Amniotic epithelial cell (primary cell): ENCODE measurements at regions not wholly inside any gene's neighbourhood (a gene's known extent, or its start where the extent isn't known, plus 50 kb on each side); places are given as distances from the start of the nearest gene placed in this dataset.

Experiments
- DNase-seq: peaks from one replicate; pipeline ENCODE4 v3.0.0-alpha.2; 2010; ENCODE audit warnings: low read depth

DNA sequence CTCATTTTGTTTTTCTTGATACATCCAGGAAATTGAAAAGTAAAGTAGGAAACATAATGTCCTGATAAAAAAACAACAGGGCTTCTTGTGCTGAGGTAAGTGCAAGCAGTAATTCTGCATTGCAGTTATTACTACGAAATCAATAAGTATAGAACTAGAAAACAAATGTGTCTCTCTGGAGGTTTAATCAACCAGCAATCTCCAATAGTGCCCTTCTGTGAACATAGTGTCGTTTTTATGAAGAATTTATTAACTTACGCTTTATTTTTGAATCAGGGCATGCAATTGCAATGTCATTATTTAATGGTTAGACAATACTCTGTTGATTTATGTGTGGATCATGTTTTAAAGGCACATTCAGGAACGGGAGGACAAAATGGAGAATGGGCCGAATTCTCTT is 494.1 kb upstream of the NOVA1 start:
- no peak for DNase-seq

DNA sequence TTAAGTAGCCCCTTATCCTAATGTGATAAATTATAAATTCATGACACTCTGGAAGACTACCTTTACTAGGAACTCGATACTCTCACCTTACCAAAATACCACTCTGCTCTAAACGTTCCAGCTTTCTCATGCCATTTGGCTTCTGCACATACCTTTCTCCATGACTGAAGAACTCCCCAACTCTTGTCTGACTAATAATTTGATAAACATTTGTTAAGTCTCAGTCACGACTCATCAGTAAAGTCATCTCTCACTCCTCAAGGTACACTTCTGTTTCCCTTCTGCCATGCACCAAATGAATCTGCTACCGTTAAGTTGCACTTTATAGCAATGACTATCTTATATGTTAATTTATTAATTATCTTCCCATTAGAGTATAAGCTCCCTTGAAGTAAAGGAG is 498.3 kb upstream of the NOVA1 start:
- no peak for DNase-seq

DNA sequence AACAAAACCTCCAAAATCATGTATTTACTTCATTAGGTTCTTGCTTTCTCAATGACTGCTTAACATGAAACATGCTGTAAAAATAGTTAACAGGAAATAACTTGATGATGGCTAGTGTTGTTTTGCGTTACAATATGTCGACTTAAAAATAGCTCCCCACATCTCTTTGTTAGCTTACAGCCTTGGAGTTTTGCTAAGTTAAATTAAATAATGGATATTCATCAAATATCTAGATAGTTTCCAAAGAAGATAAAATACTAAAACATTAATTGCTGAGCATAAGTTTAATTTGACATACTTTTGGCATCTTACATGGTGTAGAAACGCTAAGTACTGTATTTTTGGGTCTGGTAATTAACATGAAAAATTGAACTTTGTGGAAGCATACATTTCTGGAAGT is 500.6 kb upstream of the NOVA1 start:
- no peak for DNase-seq

DNA sequence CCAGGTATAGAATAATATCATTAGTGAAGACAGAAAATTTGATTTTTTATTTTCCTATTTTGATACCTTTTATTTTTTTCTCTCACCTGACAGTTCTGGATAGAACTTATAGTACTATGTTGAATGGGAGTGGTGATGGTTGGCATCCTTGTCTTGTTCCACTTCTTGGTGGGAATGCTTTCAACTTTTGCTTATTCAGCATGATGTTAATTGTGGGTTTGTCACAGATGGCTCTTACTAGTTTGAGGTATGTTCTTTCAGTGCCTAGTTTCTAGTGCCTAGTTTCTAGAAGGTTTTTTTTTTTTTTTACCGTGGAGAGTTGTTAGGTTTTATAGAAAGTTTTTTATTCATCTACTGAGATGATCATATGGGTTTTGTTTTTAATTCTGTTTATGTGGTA is 516.3 kb upstream of the NOVA1 start:
- DNase-seq = no peak

DNA sequence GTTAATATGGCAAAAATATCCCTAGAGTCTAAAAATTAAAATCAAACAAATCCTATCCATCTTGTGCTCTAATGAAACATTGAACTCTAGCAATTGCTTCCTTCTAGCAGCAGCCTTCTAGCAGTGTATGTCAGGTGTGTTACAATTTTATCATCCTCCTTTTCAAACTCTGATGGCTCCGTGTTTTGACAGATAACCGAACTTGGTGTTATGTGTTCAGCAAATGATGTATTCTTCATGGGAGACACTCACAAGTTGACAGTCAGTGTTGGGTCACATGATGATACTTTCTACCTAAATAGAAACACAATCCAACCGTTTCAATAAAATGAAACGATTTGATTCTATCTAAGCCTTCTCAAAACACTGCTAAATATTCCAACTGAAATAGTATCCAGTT is 525.3 kb upstream of the NOVA1 start:
- DNase-seq = no peak

DNA sequence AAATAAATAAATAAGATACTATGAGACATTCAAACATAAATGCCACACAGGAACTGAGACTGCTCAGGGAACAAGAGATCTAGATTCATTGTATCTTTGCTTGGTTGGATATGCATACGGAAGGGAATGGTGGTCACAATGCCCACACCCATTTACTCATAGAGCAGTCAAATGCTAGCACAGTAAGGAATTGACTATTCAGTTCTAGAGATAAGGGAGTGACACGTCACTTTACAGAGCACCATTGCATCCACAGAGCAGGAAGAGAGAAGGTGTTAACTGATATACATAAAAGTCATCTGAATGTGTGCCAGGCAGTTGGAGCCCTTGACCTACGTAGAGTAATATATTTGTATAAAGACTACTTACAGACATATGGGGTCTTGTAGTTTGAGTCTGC is 530.0 kb upstream of the NOVA1 start:
- no peak for DNase-seq

DNA sequence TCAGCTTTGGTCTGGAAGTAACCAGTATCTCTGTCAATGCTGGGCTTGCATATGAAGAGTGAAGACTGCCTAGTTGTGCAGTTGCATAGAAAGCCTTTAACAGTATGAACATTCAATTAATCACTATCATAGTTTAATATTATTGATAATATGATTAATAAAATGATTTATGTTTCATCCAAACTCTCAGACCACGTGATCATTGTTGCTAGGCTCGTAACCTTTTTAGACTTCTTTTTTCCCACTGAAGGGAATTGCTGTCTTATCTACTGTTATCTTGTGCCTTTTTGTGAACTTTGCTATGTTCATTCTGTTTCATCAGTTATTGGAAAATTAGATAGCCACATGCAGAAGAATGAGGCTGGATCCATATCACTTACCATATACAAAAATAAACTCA is 536.4 kb upstream of the NOVA1 start:
- no peak for DNase-seq

DNA sequence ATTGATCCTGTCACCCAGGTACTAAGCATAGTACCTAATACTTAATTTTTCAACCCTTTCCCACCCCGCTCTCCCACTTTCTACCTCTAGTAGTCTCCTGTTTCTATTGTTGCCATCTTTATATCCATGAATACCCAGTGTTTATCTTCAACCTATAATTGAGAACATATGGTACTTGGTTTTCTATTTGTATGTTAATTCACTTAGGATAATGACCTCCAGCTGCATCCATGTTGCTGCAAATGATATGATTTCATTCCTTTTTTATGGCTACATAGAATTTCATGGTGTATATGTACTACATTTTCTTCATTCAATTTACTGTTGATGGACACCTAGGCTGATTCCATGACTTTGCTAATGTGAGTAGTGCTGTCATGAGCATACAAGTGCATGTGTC is 547.3 kb upstream of the NOVA1 start:
- no peak for DNase-seq

DNA sequence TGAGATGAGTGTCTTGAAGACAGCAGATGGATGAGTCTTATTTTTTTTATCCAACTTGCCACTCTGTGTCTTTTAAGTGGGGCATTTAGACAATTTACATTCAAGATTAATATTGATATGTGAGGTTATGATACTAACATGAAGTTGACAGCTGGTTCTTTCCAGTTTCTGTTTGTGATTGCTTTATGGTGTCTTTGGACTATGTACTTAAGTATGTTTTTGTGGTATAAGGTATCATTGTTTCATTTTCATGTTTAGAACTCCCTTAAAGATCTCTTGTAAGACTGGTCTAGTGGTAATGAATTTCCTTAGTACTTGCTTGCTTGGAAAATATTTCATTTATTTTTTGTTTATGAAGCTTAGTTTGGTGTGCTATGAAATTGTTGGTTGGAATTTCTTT is 550.3 kb upstream of the NOVA1 start:
- no peak for DNase-seq

DNA sequence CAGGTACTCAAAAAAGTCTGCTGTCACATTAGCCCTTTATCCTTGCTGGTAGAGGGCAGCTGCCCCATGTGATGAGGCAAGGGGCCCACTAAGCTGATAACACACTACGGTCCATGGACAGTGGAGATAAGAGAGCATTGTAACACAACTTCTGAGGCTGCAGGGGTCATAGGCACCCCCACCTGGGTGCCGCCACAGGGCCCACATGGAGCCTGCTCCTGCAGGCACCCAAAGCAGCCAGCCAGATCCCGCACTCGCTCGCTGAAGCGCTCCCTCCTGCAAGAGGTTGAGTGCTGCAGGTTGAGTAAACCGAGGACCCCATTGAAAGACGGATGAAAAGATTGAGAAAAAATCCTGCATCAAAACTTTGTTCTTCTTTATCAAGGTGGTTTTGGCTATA is 566.3 kb upstream of the NOVA1 start:
- DNase-seq = no peak

DNA sequence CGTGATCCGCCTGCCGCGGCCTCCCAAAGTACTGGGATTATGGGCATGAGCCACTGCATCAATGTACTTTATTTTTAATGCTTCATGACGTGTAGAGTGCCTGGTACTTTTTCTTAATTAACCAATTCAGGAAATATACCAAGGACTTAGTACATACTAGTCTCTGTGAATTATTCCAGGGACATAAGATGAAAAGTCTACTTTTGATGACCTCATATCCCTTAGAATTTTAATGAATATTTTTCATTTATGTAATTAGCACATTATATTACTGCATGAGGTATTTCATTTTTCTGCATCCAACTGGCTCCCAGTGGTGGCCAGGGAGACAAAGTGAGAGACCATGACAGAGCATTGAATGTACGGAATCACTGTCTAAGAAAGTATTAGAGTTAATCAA is 577.7 kb upstream of the NOVA1 start:
- DNase-seq = no peak

DNA sequence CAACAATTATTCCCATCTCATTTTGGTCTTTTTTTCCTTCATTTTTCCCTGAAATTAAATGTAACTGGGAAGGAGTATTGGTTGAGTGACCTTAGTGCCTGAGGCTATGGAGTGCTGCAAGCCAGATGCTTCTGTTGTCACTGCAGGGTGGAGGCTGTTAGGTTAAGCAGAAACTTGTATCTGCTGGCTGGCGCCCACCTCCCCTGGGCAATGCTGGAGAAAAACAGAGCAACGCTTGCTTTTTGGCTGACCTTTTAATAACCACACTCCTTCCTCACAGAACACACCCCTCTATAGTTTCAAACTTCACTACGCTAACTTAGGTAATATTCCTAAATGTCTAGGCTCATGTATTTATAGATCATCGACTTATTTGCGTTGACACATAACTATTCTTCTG is 583.5 kb upstream of the NOVA1 start:
- no peak for DNase-seq

DNA sequence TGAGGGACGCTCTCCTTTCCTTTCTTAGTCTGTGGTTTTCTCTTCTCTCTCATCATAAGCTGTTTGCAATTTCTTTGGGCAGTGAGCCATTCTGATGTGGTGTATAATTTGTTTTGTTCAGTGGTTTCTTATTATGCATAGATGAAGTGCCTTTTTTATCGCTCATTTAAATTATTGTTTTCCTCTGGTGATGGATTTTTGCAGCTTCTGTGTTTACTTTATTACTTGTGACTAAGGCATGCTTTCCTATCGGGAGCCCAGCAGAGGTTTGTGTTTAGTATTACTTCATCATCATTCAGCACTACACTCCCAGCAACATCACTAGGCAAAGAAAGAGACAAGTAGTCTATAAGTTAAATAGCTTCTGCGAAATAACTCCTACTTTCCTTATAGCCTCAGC is 586.6 kb upstream of the NOVA1 start:
- no peak for DNase-seq

DNA sequence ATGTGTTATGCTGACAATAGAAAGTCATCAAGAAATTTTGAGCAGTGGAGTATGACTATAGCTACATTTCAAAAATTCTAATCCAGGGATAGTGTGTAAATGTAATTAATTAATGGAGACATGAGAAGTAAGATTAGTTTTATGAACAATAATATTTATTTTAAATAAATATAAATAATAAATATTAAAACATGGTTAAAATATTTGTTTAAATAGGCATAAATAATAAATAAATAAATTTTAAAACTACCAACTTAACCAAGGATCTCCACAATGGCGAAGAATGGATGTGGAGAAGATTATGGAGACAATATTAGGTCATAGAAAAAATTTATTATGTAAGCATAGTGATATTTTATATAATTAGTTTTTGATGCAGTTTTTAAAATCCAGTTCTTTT is 588.2 kb upstream of the NOVA1 start:
- DNase-seq = no peak

DNA sequence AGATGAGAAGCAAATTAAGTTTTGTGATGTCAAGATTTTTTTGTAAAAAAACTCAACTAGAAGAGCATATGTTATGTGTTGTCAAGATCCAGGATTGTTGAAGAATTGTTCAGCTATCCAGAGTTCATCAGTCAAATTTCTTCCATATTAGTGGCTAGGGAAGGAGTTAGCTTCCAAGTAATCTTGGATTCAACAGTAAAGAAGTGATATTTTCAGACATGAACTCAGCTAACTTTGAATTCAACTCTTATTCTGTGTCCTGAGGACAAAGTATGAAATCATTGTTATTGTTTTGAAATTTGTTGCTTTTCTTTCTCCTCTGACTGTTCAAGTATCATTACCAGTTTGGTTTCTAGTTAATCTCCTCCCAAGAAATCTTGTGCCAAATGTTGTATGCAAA is 589.3 kb upstream of the NOVA1 start:
- DNase-seq = no peak

DNA sequence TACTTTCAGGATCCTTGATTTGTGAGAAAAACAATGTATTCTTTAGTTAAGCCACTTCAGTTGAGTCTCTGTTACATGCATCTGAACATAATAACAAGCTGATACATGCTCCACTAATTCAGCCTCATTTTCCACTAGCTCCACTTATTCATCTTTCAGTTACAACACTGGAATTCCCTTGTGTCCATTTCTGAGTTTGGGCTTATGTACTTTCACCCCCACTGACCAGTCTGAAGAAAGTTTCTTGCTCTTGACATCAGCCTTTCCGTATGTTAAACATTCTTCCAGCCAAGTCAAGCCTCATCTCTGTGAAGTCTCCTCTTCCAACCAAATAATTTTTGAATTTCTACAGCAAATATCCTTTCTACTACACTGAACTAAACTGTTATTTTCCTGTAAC is 592.5 kb upstream of the NOVA1 start:
- no peak for DNase-seq

DNA sequence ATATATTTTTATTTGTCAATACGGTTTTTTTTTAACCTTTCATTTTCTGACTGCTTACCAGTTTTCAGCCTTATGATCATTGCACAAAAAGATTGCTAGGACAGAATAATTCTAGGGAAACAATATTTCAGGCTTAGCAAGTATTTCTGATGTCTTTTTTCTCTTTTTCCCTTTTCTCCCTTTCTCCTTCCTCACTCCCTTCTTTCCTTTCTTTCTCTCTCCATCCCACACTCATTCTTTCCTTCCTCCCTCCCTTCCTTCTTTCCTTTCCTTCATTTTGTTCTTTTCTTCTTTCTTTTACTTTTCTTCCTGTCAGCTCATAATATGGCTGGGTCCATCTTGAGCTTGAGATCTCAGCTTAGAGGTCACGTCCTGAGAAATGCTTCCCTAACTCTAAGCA is 601.4 kb upstream of the NOVA1 start:
- no peak for DNase-seq

DNA sequence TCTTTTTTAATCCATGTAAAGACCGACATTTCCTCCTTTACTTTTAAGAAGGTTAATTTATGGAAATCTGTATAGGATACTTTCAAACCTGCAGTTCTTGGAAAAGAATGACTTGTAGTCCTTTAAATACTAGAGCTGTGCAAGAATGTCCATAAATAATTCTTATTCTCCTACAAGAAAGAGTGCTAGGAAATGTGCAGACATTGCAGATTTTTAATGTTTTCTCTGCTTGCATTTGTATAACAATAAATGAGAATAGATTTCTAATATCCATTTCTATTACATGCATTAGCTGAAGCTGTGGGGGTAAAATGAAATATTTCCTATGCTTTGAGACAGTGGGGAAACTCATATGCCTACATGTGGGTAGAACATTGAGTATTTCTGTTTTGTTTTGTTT is 607.2 kb upstream of the NOVA1 start:
- DNase-seq = no peak

DNA sequence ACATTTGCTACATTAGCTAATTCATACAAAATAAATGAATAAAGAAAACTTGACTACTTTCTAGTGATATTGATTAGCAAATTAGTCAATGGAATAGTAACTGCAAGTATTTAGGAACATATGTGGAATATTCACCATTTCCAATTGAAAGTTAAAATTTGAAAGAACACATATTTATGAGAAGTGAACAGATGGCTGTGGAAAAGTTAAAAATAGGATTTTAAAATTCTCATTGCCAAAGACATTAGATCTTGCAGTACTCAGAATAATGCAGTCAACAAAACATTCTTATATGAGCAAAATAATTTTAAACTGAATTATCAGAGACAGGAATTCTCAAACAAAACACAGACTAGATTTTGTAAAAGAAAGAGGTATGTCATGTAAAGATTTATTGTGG is 613.9 kb upstream of the NOVA1 start:
- DNase-seq = no peak

DNA sequence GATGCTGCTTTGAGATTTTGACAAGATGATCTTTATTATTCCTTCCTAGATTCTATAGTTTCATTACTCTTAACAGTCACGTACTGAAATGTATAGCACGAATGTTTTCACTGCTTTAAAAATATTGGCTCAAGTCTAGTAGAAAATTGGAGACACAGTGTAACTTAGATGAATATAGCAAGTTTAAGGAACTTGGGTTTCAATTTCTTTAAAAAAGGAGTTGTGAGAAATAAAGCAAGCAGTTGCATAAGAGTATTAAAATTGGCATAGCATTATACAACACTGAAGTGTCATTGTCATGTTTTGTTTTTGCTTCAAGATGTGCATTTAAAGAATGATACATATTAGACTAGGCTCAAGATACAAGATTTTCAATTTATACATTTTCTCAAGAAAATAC is 624.8 kb upstream of the NOVA1 start:
- DNase-seq = no peak

DNA sequence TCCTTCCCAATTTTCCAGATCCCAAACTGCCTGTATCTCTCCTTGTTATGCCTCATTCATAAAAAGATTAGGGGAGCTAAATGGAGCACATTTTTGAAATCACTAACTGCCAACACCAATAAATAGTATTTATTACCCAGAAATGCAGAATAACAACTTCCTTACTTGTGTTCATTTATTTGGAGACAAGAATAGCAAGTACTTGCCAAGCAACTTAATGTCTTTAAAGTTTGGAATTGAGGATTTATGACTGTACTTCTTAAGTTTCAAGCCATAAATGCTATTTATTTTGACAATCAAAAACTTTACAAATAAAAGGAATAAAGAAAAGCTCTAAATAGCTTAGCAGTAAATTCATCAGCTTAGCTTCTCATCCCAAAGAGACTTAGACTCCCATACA is 626.1 kb upstream of the NOVA1 start:
- no peak for DNase-seq

DNA sequence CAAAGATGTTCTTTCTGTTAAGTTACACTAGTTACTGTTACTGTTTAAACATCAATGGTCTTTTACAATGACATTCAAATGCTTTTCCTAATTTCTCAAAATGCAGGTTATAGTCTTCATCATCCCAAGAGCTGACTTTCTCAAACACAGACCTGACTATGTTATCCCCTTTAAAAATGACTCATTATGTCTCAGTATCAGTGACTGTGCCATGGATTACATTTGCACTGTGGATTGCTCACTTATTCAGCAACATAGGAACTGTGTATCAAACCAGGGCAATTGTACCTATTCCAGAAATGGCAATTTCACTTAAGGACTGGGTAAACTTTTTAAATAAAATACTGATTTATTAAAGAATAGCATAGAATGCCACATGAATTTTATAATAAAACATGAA is 630.2 kb upstream of the NOVA1 start:
- no peak for DNase-seq

DNA sequence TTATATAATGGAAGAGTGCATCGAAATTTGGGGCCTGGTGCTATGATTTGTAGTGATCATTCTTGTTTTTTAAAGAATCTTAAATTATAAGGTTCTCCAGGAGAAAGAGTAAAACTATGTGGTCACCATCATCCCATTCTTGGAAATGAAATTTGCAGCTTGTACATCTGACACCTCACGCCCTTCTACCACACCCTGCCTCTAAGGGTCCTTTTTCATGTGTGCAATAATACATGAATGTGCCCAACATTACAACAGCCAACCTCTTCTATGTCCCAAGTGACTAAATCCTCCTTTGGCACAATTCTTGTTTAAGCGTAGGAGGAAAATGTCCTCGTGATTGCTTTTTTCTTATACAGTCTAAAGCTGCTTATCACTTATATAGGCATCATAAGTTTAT is 636.5 kb upstream of the NOVA1 start:
- no peak for DNase-seq

DNA sequence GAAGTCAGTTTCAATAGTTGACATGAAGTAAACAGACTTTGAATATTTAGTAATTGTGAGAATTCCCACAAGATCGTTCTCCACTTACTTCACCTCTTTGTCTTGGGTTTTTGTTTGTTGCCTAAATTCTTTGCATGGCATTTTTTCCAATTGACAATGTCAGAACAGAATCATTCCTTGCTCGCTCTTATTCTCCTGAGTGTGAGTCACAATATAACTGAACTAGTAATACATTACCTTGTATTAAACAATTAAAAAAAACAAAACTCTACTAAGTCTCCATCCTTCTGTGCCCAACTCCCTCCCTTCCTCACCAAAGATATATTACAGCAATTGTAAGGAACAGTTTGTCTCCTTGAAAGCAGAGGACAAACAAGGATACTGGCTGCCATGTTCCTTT is 638.8 kb upstream of the NOVA1 start:
- DNase-seq = no peak

DNA sequence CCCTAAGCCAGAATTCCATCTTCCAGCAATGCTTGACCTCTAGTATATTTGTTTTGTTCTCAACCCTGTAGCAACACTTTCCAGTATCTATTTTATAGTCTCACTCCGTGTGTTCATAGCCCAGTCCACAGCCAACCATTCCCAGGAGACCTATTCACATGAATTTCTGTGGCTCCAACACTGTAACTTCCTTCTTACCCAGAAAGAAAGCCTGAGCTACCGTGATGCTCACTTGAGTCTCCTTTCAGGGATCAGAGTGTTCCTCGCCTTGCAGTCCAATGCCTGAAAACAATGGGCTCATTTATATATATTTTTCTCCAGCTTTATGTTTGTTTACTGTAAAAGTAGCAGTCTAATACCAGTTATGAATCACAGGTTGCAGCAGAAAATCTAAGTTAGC is 645.0 kb upstream of the NOVA1 start:
- no peak for DNase-seq

DNA sequence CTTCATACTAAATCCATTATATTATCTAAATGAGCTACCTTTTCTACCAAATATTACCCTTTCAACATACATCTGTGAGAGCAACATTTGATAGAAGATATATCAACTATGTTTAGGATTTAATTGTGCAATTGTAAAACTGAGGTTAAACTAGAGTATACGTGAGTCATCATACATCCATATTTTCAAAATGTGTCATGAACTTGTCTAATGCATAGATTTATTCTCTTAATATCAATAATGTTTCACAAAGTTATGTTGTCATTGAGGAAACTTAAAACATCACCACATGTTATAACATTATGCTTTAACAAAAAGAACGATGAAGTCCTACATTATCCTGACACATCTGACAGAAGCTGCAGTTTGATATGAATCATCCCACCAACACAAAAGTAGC is 645.5 kb upstream of the NOVA1 start:
- no peak for DNase-seq
